H1 (cell line): ENCODE measurements at regions not wholly inside any gene's neighbourhood (a gene's known extent, or its start where the extent isn't known, plus 50 kb on each side); places are given as distances from the start of the nearest gene placed in this dataset.

Experiments
- CTCF ChIA-PET: fragments of 300-600 bp; sonication (Branson Sonifier 250); formaldehyde crosslinking; loops from one replicate; lab custom pipeline; 2021; ENCODE audit not compliant: partially characterized antibody; lab: Charles Lee
- POLR2A ChIA-PET: fragments of 300-600 bp; sonication (Branson Sonifier 250); formaldehyde crosslinking; loops from one replicate; lab custom pipeline; 2021; ENCODE audit warnings: inconsistent platforms; ENCODE audit not compliant: partially characterized antibody; lab: Charles Lee
- DNase-seq, 2 experiments: peaks; one replicate each; pipeline versions ENCODE4 v3.0.0 to v3.0.0-alpha.2; 2010 to 2022; ENCODE audit warnings: low spot score in 2 of 2, low read depth in 1 of 2, mixed read lengths in 1 of 2
- FAIRE-seq: peaks from 2 replicates; lab custom pipeline; 2011; peaks lifted over from hg19 to GRCh38; lab: Jason Lieb, UNC
- H2AFZ ChIP-seq: 2 replicates; pipeline ENCODE4 v1.8.1; 2012; ENCODE audit warnings: low read length, inconsistent platforms
- H2AK5ac ChIP-seq: 2 replicates; pipeline ENCODE4 v1.6.1; 2013; ENCODE audit warnings: low read depth, low read length
- H2BK120ac ChIP-seq: replicated peaks from 2 replicates; pipeline ENCODE3; 2013; ENCODE audit warnings: low read depth, low read length, inconsistent platforms
- H2BK12ac ChIP-seq: 2 replicates; pipeline ENCODE4 v1.6.1; 2013; ENCODE audit warnings: low read depth, low read length
- H2BK15ac ChIP-seq: 2 replicates; pipeline ENCODE4 v1.6.1; 2013; ENCODE audit warnings: low read length
- H2BK20ac ChIP-seq: 2 replicates; pipeline ENCODE4 v1.6.1; 2013; ENCODE audit warnings: low read length
- H2BK5ac ChIP-seq: 2 replicates; pipeline ENCODE4 v1.6.1; 2013; ENCODE audit warnings: low read depth, low read length
- H3K14ac ChIP-seq: 2 replicates; pipeline ENCODE4 v1.6.1; 2013; ENCODE audit warnings: inconsistent platforms; ENCODE audit not compliant: insufficient read length
- H3K18ac ChIP-seq: 2 replicates; pipeline ENCODE4 v1.6.1; 2013; ENCODE audit warnings: low read length; ENCODE audit errors: extremely low read depth
- H3K23ac ChIP-seq: 2 replicates; pipeline ENCODE4 v1.6.1; 2013; ENCODE audit warnings: inconsistent platforms; ENCODE audit not compliant: insufficient read length
- H3K23me2 ChIP-seq: 2 replicates; pipeline ENCODE4 v1.6.1; 2013; ENCODE audit warnings: low read depth, low read length
- H3K27ac ChIP-seq: 2 replicates; pipeline ENCODE4 v1.6.1; 2011; ENCODE audit warnings: low read depth, low read length, inconsistent platforms
- H3K27me3 ChIP-seq, 4 experiments: replicated peaks in 1 of 4; 1 replicate in 1 of 4; 2 replicates in 3 of 4; pipeline versions ENCODE4 v1.6.1 to v1.8.1; 2011 to 2013; ENCODE audit warnings: low read length in 3 of 4, mild to moderate bottlenecking in 3 of 4, inconsistent platforms in 2 of 4, mixed read lengths in 2 of 4, moderate library complexity in 1 of 4; ENCODE audit not compliant: control insufficient read depth in 3 of 4, insufficient read depth in 3 of 4; ENCODE audit errors: extremely low read depth in 1 of 4
- H3K36me3 ChIP-seq, 4 experiments: 2 replicates each; pipeline versions ENCODE4 v1.6.1 to v1.8.1; 2011 to 2013; ENCODE audit warnings: mild to moderate bottlenecking in 4 of 4, low read length in 3 of 4, moderate library complexity in 2 of 4, control low read depth in 1 of 4, inconsistent platforms in 1 of 4; ENCODE audit not compliant: insufficient read depth in 4 of 4, control insufficient read depth in 2 of 4
- H3K4ac ChIP-seq: replicated peaks from 2 replicates; pipeline ENCODE3; 2013; ENCODE audit warnings: low read length, low read depth, mixed read lengths, inconsistent platforms; ENCODE audit not compliant: insufficient read length
- H3K4me1 ChIP-seq, 4 experiments: replicated peaks in 1 of 4; 1 replicate in 1 of 4; 2 replicates in 3 of 4; pipeline versions ENCODE4 v1.6.1 to v1.8.1; 2011 to 2013; ENCODE audit warnings: low read length in 3 of 4, inconsistent platforms in 2 of 4, mixed read lengths in 1 of 4; ENCODE audit not compliant: insufficient read depth in 4 of 4, control insufficient read depth in 3 of 4
- H3K4me2 ChIP-seq, 2 experiments: 2 replicates each; pipeline versions ENCODE4 v1.6.1 to v1.8.1; 2011 to 2013; ENCODE audit warnings: low read depth in 2 of 2, low read length in 2 of 2, control low read depth in 1 of 2, inconsistent platforms in 1 of 2, mild to moderate bottlenecking in 1 of 2; ENCODE audit not compliant: insufficient read depth in 1 of 2
- H3K4me3 ChIP-seq, 4 experiments: fragments of 200-600, 300-600 bp in 1 of 4; sonication (generic), shearing (Covaris generic), sonication (Bioruptor Twin) in 1 of 4; 2 replicates each; pipeline versions ENCODE4 v1.5.1 to v1.8.1; 2011 to 2016; ENCODE audit warnings: low read length in 4 of 4, low read depth in 3 of 4, control low read depth in 2 of 4, inconsistent platforms in 2 of 4, mild to moderate bottlenecking in 2 of 4, mixed read lengths in 1 of 4, moderate library complexity in 1 of 4; ENCODE audit not compliant: insufficient read depth in 2 of 4; ENCODE audit errors: extremely low read depth in 1 of 4
- H3K56ac ChIP-seq: replicated peaks from 2 replicates; pipeline ENCODE3; 2013; ENCODE audit warnings: low read depth, mild to moderate bottlenecking, mixed read lengths, low read length, inconsistent platforms; ENCODE audit not compliant: insufficient read length
- H3K79me1 ChIP-seq: 2 replicates; pipeline ENCODE4 v1.6.1; 2013; ENCODE audit warnings: low read depth, low read length, control low read depth
- H3K79me2 ChIP-seq, 2 experiments: 2 replicates each; pipeline versions ENCODE4 v1.6.1 to v1.8.1; 2012 to 2013; ENCODE audit warnings: low read length in 2 of 2, mild to moderate bottlenecking in 2 of 2, inconsistent platforms in 1 of 2; ENCODE audit not compliant: insufficient read depth in 2 of 2, control insufficient read depth in 1 of 2
- H3K9ac ChIP-seq, 4 experiments: replicated peaks in 1 of 4; 1 replicate in 1 of 4; 2 replicates in 3 of 4; pipeline versions ENCODE4 v1.6.1 to v1.8.1; 2011 to 2013; ENCODE audit warnings: low read depth in 3 of 4, low read length in 3 of 4, control low read depth in 2 of 4, mild to moderate bottlenecking in 2 of 4, moderate library complexity in 2 of 4, inconsistent platforms in 1 of 4; ENCODE audit errors: extremely low read depth in 1 of 4
- H3K9me3 ChIP-seq, 2 experiments: 2 replicates each; pipeline versions ENCODE4 v1.6.1 to v1.8.1; 2012 to 2013; ENCODE audit warnings: mild to moderate bottlenecking in 2 of 2, moderate library complexity in 2 of 2, control low read depth in 1 of 2, inconsistent platforms in 1 of 2, low read depth in 1 of 2, low read length in 1 of 2, mixed read lengths in 1 of 2; ENCODE audit not compliant: insufficient read depth in 2 of 2
- H4K20me1 ChIP-seq, 2 experiments: replicated peaks in 1 of 2; 2 replicates each; pipeline versions ENCODE3 to v1.8.1; 2011 to 2013; ENCODE audit warnings: inconsistent platforms in 2 of 2, low read length in 2 of 2, mild to moderate bottlenecking in 1 of 2; ENCODE audit not compliant: insufficient read depth in 2 of 2, control insufficient read depth in 1 of 2
- H4K5ac ChIP-seq: 2 replicates; pipeline ENCODE4 v1.6.1; 2013; ENCODE audit warnings: low read length, low read depth, mixed read lengths, inconsistent platforms; ENCODE audit not compliant: insufficient read length
- H4K8ac ChIP-seq: 2 replicates; pipeline ENCODE4 v1.8.0; 2013; ENCODE audit warnings: mild to moderate bottlenecking, moderate library complexity, low read length, inconsistent platforms; ENCODE audit not compliant: insufficient read depth; ENCODE audit errors: extremely low read depth
- H4K91ac ChIP-seq: replicated peaks from 2 replicates; pipeline ENCODE3; 2013; ENCODE audit warnings: low read length, mixed read lengths, inconsistent platforms; ENCODE audit not compliant: insufficient read length
- BRCA1 ChIP-seq: IDR thresholded peaks from 2 replicates; pipeline ENCODE4 v1.6.1; 2012; ENCODE audit warnings: low read depth, low read length, improper control_type of control experiment
- WGBS, 2 experiments: shearing (Covaris generic) in 1 of 2; methylation state at CpG; one replicate each; pipeline versions ENCODE4 v1.1.6 to v1.1.7; 2013 to 2015; ENCODE audit warnings: low lambda C conversion rate in 2 of 2, mixed read lengths in 2 of 2, inconsistent platforms in 1 of 2, low coverage in 1 of 2, missing lambda C conversion rate in 1 of 2; ENCODE audit not compliant: insufficient replicate concordance in 2 of 2, insufficient coverage in 1 of 2, insufficient read length in 1 of 2; ENCODE audit errors: extremely low coverage in 1 of 2, missing lambda C conversion rate in 1 of 2; 5-methylcytosine and 5-hydroxymethylcytosine counted together

- H4K5ac ChIP-seq, result no peak overlapping the region
- H2BK120ac ChIP-seq, result no peak overlapping the region
- H3K23me2 ChIP-seq, result no peaks in the 10 kb centered on the region
- no peak for TF ChIP-seq BRCA1
- no peak overlapping the region for H3K56ac ChIP-seq
- H3K79me2 ChIP-seq, result no peaks in the 10 kb centered on the region
- no peak overlapping the region for H4K8ac ChIP-seq
- no peaks in the 10 kb centered on the region for H3K4me1 ChIP-seq
- H2BK5ac ChIP-seq, result no peak overlapping the region
- H3K27me3 ChIP-seq, result no peaks in the 10 kb centered on the region
- no peak overlapping the region for H3K4ac ChIP-seq
- no peak overlapping the region for H3K4me2 ChIP-seq
- H3K36me3 ChIP-seq, result no peaks in the 10 kb centered on the region
- no peaks in the 10 kb centered on the region for H4K20me1 ChIP-seq
- H2AFZ ChIP-seq, result no peak overlapping the region
- H3K9me3 ChIP-seq, result peaks cover 4 to 6% of the 10 kb centered on the region in 2 experiments; a peak in 2 of 4 replicates
- no peak overlapping the region for H2BK20ac ChIP-seq
- no peak overlapping the region for H3K27ac ChIP-seq
- no peak overlapping the region for H2BK15ac ChIP-seq
- POLR2A ChIA-PET, result no interaction called here
- DNase-seq, result no peak
- CTCF ChIA-PET, result no interaction called here
- no peak overlapping the region for H3K14ac ChIP-seq
- 69% methylated on average over 3 of the region's 3 CpGs; no CpG with 5 or more reads in 1 of the 2 experiments for WGBS, 2 experiments
- H2BK12ac ChIP-seq, result no peak overlapping the region
- H2AK5ac ChIP-seq, result no peak overlapping the region
- H3K23ac ChIP-seq, result no peak overlapping the region
- H3K79me1 ChIP-seq, result no peaks in the 10 kb centered on the region
- FAIRE-seq, result no peak
- no peak overlapping the region for H4K91ac ChIP-seq
- no peak overlapping the region for H3K9ac ChIP-seq
- H3K4me3 ChIP-seq, result no peak overlapping the region
- no peak overlapping the region for H3K18ac ChIP-seq
Observed at GRCh38 chr6:27106382-27106781, 141.1 kb upstream of the PRSS16 start.
